DOHH2 (cell line): ENCODE measurements at regions not wholly inside any gene's neighbourhood (a gene's known extent, or its start where the extent isn't known, plus 50 kb on each side); places are given as distances from the start of the nearest gene placed in this dataset.

ENCODE experiments used
- H3F3A ChIP-seq: fragments of 200-600 bp; sonication (generic), shearing (Covaris generic); 2 replicates; pipeline ENCODE4 v1.6.0; 2016; ENCODE audit warnings: antibody characterized with exemption, mild to moderate bottlenecking; ENCODE audit not compliant: control insufficient read depth, insufficient read depth
- H3K27ac ChIP-seq: fragments of 200-600 bp; sonication (generic); 2 replicates; pipeline ENCODE4 v1.5.1; 2014; ENCODE audit warnings: low read depth, mild to moderate bottlenecking, low read length, moderate library complexity
- H3K27me3 ChIP-seq: fragments of 200-600 bp; sonication (generic); 2 replicates; pipeline ENCODE4 v1.6.1; 2014; ENCODE audit warnings: mild to moderate bottlenecking, low read length, mixed read lengths; ENCODE audit not compliant: control insufficient read depth
- H3K36me3 ChIP-seq: fragments of 200-600 bp; sonication (generic); 2 replicates; pipeline ENCODE4 v1.6.1; 2014; ENCODE audit warnings: mild to moderate bottlenecking, low read length, moderate library complexity, mixed read lengths; ENCODE audit not compliant: control insufficient read depth
- H3K4me1 ChIP-seq: fragments of 200-600 bp; sonication (generic); 2 replicates; pipeline ENCODE4 v1.6.1; 2014; ENCODE audit warnings: mild to moderate bottlenecking, low read length, mixed read lengths; ENCODE audit not compliant: control insufficient read depth
- H3K4me2 ChIP-seq: fragments of 200-600 bp; sonication (generic); 2 replicates; pipeline ENCODE4 v1.6.0; 2014; ENCODE audit warnings: mild to moderate bottlenecking, low read length, moderate library complexity
- H3K4me3 ChIP-seq: fragments of 200-600 bp; sonication (generic); 2 replicates; pipeline ENCODE4 v1.5.1; 2014; ENCODE audit warnings: mild to moderate bottlenecking, low read length, mixed read lengths
- H3K79me2 ChIP-seq: fragments of 200-600 bp; sonication (generic); 2 replicates; pipeline ENCODE4 v1.6.1; 2014; ENCODE audit warnings: mild to moderate bottlenecking, low read length, mixed read lengths; ENCODE audit not compliant: control insufficient read depth
- H3K9me2 ChIP-seq: fragments of 200-600 bp; sonication (generic); replicated peaks from 2 replicates; pipeline ENCODE4 v1.6.1; 2014; ENCODE audit warnings: mild to moderate bottlenecking, low read length, mixed read lengths; ENCODE audit not compliant: control insufficient read depth
- H3K9me3 ChIP-seq: fragments of 200-600 bp; sonication (generic); 2 replicates; pipeline ENCODE4 v1.6.1; 2014; ENCODE audit warnings: antibody characterized with exemption, low read length, mixed read lengths; ENCODE audit not compliant: control insufficient read depth, insufficient read depth
- H4K20me1 ChIP-seq: fragments of 200-600 bp; sonication (generic); 2 replicates; pipeline ENCODE4 v1.6.0; 2014; ENCODE audit warnings: low read depth, mild to moderate bottlenecking, antibody characterized with exemption, low read length, moderate library complexity; ENCODE audit not compliant: control insufficient read depth, insufficient read depth
- CTCF ChIP-seq: fragments of 200-600 bp; sonication (generic); IDR thresholded peaks from one replicate; pipeline ENCODE4 v1.5.1; 2014; ENCODE audit warnings: antibody characterized with exemption, mild to moderate bottlenecking, low read depth, low read length; ENCODE audit not compliant: poor library complexity, severe bottlenecking
- EZH2phosphoT487 ChIP-seq: fragments of 200-600 bp; sonication (generic); IDR thresholded peaks from 2 replicates; pipeline ENCODE4 v1.6.1; 2017; ENCODE audit warnings: borderline replicate concordance, mild to moderate bottlenecking, antibody characterized with exemption, low read length, moderate library complexity, mixed read lengths

DNA sequence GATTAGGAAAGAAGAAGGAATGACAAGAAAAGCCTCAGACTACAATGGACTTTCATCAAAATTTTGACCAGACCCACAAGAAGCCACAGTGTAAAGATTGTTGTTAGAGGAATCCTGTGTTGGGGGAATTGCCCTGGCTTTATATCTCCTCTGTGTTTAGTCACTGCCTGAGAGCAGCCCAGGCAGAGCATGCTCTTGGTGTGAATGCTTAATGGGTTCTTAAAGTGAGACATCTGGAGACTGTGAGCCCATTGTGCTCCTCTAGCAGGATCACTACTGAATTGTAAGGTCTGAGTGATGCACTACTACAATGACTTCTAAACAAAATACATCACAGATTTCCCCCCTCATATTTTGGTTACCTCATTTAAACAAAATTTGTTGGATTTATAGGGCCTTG, 1860.5 kb upstream of the ADGRL3 start:
- no peak overlapping the region for H3K4me3 ChIP-seq
- H4K20me1 ChIP-seq: no peaks in the 10 kb centered on the region
- H3K4me2 ChIP-seq: no peak overlapping the region
- no peaks in the 10 kb centered on the region for H3K9me2 ChIP-seq
- H3K79me2 ChIP-seq: no peaks in the 10 kb centered on the region
- TF ChIP-seq CTCF (no peak), EZH2phosphoT487 (no peak)
- no peak overlapping the region for H3K27ac ChIP-seq
- H3K27me3 ChIP-seq: no peaks in the 10 kb centered on the region
- no peaks in the 10 kb centered on the region for H3F3A ChIP-seq
- H3K36me3 ChIP-seq: no peaks in the 10 kb centered on the region
- no peaks in the 10 kb centered on the region for H3K9me3 ChIP-seq
- no peaks in the 10 kb centered on the region for H3K4me1 ChIP-seq

GRCh38 chr4:59341506-59341905, 1858.6 kb upstream of the ADGRL3 start:
- Histone ChIP-seq H3K4me2 (no peak overlapping the region), H3F3A (no peaks in the 10 kb centered on the region), H4K20me1 (no peaks in the 10 kb centered on the region), H3K9me3 (no peaks in the 10 kb centered on the region), H3K4me1 (no peaks in the 10 kb centered on the region), H3K36me3 (no peaks in the 10 kb centered on the region), H3K4me3 (no peak overlapping the region), H3K27me3 (no peaks in the 10 kb centered on the region), H3K27ac (no peak overlapping the region), H3K79me2 (no peaks in the 10 kb centered on the region), H3K9me2 (no peaks in the 10 kb centered on the region)
- TF ChIP-seq EZH2phosphoT487 (no peak), CTCF (no peak)

DNA sequence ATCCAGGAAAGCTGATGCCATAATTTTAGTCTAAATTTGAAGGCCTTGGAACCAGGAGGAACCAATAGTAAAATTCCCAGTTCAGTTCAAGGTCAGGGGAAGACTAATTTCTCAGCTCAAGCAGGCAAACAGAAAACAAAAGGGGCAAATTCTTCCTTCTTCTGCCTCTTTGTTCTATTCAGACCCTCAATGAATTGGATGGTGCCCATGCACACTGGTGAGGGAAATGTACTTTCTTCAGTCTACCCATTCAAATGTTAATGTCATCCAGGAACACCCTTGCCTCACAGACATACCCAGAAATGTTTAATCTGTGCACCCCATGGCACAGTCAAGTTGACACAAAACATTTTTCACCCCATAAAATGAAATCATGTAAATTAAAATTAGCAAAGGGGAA, 1851.2 kb upstream of the ADGRL3 start:
- no peak overlapping the region for H3K4me3 ChIP-seq
- H3K9me2 ChIP-seq: no peaks in the 10 kb centered on the region
- no peaks in the 10 kb centered on the region for H3K27me3 ChIP-seq
- H3K4me1 ChIP-seq: no peaks in the 10 kb centered on the region
- H4K20me1 ChIP-seq: no peaks in the 10 kb centered on the region
- H3K9me3 ChIP-seq: no peaks in the 10 kb centered on the region
- no peak overlapping the region for H3K4me2 ChIP-seq
- no peaks in the 10 kb centered on the region for H3F3A ChIP-seq
- no peak overlapping the region for H3K27ac ChIP-seq
- no peaks in the 10 kb centered on the region for H3K79me2 ChIP-seq
- no peaks in the 10 kb centered on the region for H3K36me3 ChIP-seq
- TF ChIP-seq CTCF: no peak
- TF ChIP-seq EZH2phosphoT487: no peak

DNA sequence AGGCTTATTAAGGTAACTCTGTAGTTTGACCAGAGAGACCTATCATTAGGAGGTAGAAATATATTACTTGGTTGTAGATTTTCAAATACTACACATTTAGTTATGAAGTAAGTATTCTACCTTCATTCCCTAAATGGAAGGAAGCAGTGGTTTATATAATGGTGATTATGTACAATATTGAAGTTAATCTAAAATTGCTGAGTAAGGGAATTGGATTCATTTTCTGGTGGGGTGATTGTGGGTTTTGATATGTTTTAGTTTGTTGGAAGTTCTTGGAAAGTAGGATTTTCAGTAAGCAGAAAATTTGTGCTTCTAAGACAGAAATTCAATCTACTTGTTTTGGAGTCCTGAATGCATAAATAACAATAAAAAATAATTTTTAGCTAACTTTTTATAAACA, 1830.9 kb upstream of the ADGRL3 start:
- H3F3A ChIP-seq: no peaks in the 10 kb centered on the region
- TF ChIP-seq CTCF: no peak
- no peak for TF ChIP-seq EZH2phosphoT487
- no peak overlapping the region for H3K4me3 ChIP-seq
- H3K4me1 ChIP-seq: no peaks in the 10 kb centered on the region
- H3K9me2 ChIP-seq: no peaks in the 10 kb centered on the region
- no peaks in the 10 kb centered on the region for H3K36me3 ChIP-seq
- H4K20me1 ChIP-seq: no peaks in the 10 kb centered on the region
- H3K4me2 ChIP-seq: no peak overlapping the region
- no peaks in the 10 kb centered on the region for H3K27me3 ChIP-seq
- H3K9me3 ChIP-seq: no peaks in the 10 kb centered on the region
- no peaks in the 10 kb centered on the region for H3K79me2 ChIP-seq
- no peak overlapping the region for H3K27ac ChIP-seq
